ENCODE measurements at regions not wholly inside any gene's neighbourhood (a gene's known extent, or its start where the extent isn't known, plus 50 kb on each side); places are given as distances from the start of the nearest gene placed in this dataset.

- H3K4me3 ChIP-seq: no peak overlapping the region
- intact Hi-C loops (cut with DNase I; ENCODE audit: low total_unique reads): no loop called here
Observed at GRCh38 chr1:244965185-244966030, 101.1 kb upstream of the HNRNPU start.

GRCh38 chr1:244964112-244964971 is 100.0 kb upstream of the HNRNPU start:
- no peaks in the 10 kb centered on the region for H3K36me3 ChIP-seq
- intact Hi-C loops (cut with DNase I; ENCODE audit: low total_unique reads): no loop called here
- H3K27ac ChIP-seq: peak overlapping the region; percentile 69 to 83
- DNase-seq: no peak
- TF ChIP-seq CTCF (IDR thresholded peaks at IDR 0.05): no peak
- no peaks in the 10 kb centered on the region for H3K27me3 ChIP-seq
- H3K4me3 ChIP-seq: peak overlapping the region; percentile 7 to 30
- H3K4me1 ChIP-seq: peaks cover 0 to 42% (median 31%) of the 10 kb centered on the region in 4 donors
- no peaks in the 10 kb centered on the region for H3K9me3 ChIP-seq

More at GRCh38 chr1:244965185-244966030, 101.1 kb upstream of the HNRNPU start:
- H3K9me3 ChIP-seq: no peaks in the 10 kb centered on the region
- H3K27ac ChIP-seq: peak overlapping the region; percentile 69 to 83
- H3K36me3 ChIP-seq: no peaks in the 10 kb centered on the region
- no peaks in the 10 kb centered on the region for H3K27me3 ChIP-seq
- H3K4me1 ChIP-seq: peaks cover 0 to 42% (median 31%) of the 10 kb centered on the region in 4 donors
- no peak for DNase-seq
- TF ChIP-seq CTCF (IDR thresholded peaks at IDR 0.05): no peak

GRCh38 chr1:244963231-244963826 is 99.0 kb upstream of the HNRNPU start:
- H3K9me3 ChIP-seq: no peaks in the 10 kb centered on the region
- H3K27me3 ChIP-seq: no peaks in the 10 kb centered on the region
- H3K27ac ChIP-seq: peak overlapping the region; percentile 69 to 83
- TF ChIP-seq CTCF (IDR thresholded peaks at IDR 0.05): no peak
- no peak for DNase-seq
- no peak overlapping the region for H3K4me3 ChIP-seq
- intact Hi-C loops (cut with DNase I; ENCODE audit: low total_unique reads): no loop called here
- no peaks in the 10 kb centered on the region for H3K36me3 ChIP-seq
- H3K4me1 ChIP-seq: peaks cover 0 to 34% (median 26%) of the 10 kb centered on the region in 4 donors

- no peaks in the 10 kb centered on the region for H3K27me3 ChIP-seq
- intact Hi-C loops (cut with DNase I; ENCODE audit: low total_unique reads): no loop called here
- H3K4me3 ChIP-seq: no peak overlapping the region
- TF ChIP-seq CTCF (IDR thresholded peaks at IDR 0.05): no peak
- H3K9me3 ChIP-seq: no peaks in the 10 kb centered on the region
- no peak overlapping the region for H3K27ac ChIP-seq
- no peak for DNase-seq
- H3K36me3 ChIP-seq: no peaks in the 10 kb centered on the region
- H3K4me1 ChIP-seq: peaks cover 0 to 31% (median 24%) of the 10 kb centered on the region in 4 donors
Observed at GRCh38 chr1:244962130-244962529, 97.8 kb upstream of the HNRNPU start.

GRCh38 chr1:244960904-244961303 is 96.6 kb upstream of the HNRNPU start:
- DNase-seq: no peak
- no peaks in the 10 kb centered on the region for H3K9me3 ChIP-seq
- no peak overlapping the region for H3K27ac ChIP-seq
- H3K27me3 ChIP-seq: no peaks in the 10 kb centered on the region
- intact Hi-C loops (cut with DNase I; ENCODE audit: low total_unique reads): no loop called here
- H3K4me3 ChIP-seq: no peak overlapping the region
- TF ChIP-seq CTCF (IDR thresholded peaks at IDR 0.05): no peak
- H3K36me3 ChIP-seq: no peaks in the 10 kb centered on the region
- peaks cover 0 to 31% (median 24%) of the 10 kb centered on the region in 4 donors for H3K4me1 ChIP-seq

Measured in tibial artery (tissue), 4 donors.